ENCODE measurements at regions not wholly inside any gene's neighbourhood (a gene's known extent, or its start where the extent isn't known, plus 50 kb on each side); places are given as distances from the start of the nearest gene placed in this dataset.
"Not testable (repeated sequence)": the region's sequence is repeated elsewhere in the genome, so short reads cannot be mapped to it uniquely, and the experiment has no call there.

GRCh38 chr12:77222336-77222735, 157.0 kb upstream of the E2F7 start:
- intact Hi-C loops (cut with DNase I, micrococcal nuclease) = no loop called here
- DNase-seq = no peak

GRCh38 chr12:77220586-77220985, 155.2 kb upstream of the E2F7 start:
- Histone ChIP-seq H3K9me3 (no peaks in the 10 kb centered on the region), H3K4me3 (no peak overlapping the region), H3K36me3 (ENCODE audit: low read depth) (no peaks in the 10 kb centered on the region), H3K4me1 (ENCODE audit: low read depth) (no peaks in the 10 kb centered on the region)
- no peak for DNase-seq
- intact Hi-C loops (cut with DNase I, micrococcal nuclease) = no loop called here
- no peak for TF ChIP-seq CTCF (IDR thresholded peaks at IDR 0.05)
- ATAC-seq = no peak

More at GRCh38 chr12:77222336-77222735, 157.0 kb upstream of the E2F7 start:
- Histone ChIP-seq H3K9me3 (no peaks in the 10 kb centered on the region), H3K4me3 (no peak overlapping the region), H3K36me3 (ENCODE audit: low read depth) (no peaks in the 10 kb centered on the region), H3K4me1 (ENCODE audit: low read depth) (no peaks in the 10 kb centered on the region)
- ATAC-seq = no peak
- TF ChIP-seq CTCF (IDR thresholded peaks at IDR 0.05) = no peak

DNA sequence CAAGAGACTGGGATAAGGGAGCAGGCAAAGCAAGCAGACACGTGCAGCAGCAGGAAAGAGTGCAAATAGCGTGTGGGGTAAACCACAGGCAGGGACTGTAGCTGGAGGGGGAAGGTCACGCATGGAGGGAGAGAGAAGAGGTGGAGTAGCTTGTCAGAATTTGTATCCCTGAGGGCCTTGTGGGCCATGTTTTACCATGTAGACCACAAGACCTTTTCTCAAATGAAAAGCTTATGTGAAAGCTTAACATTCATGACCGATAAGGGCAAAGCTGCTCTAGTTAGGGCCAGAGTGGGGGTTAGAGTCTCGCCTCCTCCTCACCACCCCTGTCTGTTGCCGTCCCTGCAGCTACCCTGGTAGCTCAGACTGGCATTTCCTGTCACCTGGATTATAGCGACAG, 152.9 kb upstream of the E2F7 start:
- Histone ChIP-seq H3K9me3 (no peaks in the 10 kb centered on the region), H3K4me3 (no peak overlapping the region), H3K36me3 (ENCODE audit: low read depth) (no peaks in the 10 kb centered on the region), H3K4me1 (ENCODE audit: low read depth) (no peaks in the 10 kb centered on the region)
- ATAC-seq = no peak
- intact Hi-C loops (cut with DNase I, micrococcal nuclease) = no loop called here
- no peak for DNase-seq
- no peak for TF ChIP-seq CTCF (IDR thresholded peaks at IDR 0.05)

DNA sequence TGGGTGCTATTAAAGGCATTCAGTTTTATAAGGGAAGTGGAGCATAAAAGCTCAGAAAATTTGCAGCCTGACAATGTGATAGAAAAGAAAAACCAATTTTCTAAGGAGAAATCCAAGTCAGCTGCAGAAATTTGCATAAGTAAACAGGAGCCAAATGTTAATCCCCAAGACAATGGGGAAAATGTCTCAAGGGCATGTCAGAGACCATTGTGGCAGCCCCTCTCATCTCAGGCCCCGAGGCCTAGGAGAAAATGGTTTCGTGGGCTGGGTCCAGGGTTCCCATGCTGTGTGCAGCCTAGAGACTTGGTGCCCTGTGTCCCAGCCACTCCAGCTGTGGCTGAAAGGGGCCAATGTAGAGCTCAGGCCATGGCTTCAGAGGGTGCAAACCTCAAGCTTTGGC, 150.8 kb upstream of the E2F7 start:
- ATAC-seq; intact Hi-C loops (cut with DNase I, micrococcal nuclease); H3K4me3 ChIP-seq; H3K9me3 ChIP-seq; H3K36me3 ChIP-seq (ENCODE audit: low read depth); DNase-seq; H3K4me1 ChIP-seq (ENCODE audit: low read depth): not testable (repeated sequence)

DNA sequence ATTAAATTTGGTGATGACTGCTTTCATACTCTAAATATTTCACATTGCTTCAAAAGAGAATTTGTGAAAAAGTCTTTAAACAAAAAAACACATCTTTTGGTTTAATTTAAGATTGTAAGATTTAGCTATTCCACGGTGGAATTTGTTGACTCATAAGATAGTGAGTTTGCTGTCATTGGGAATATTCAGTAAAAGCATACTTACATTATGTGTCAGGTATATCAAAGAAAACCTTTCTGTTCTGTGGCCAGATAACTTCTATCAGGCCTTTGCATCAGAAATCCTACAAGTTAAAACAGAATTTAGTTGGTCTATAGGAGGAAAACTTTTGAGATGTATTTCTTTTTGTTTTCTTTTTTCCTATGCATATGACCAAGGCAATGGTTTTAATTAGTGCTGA, 148.8 kb upstream of the E2F7 start:
- Histone ChIP-seq H3K9me3 (no peaks in the 10 kb centered on the region), H3K4me3 (no peak overlapping the region), H3K36me3 (ENCODE audit: low read depth) (no peaks in the 10 kb centered on the region), H3K4me1 (ENCODE audit: low read depth) (peaks cover 10% of the 10 kb centered on the region)
- ATAC-seq = no peak
- TF ChIP-seq CTCF (IDR thresholded peaks at IDR 0.05) = no peak
- intact Hi-C loops (cut with DNase I, micrococcal nuclease) = no loop called here
- no peak for DNase-seq

DNA sequence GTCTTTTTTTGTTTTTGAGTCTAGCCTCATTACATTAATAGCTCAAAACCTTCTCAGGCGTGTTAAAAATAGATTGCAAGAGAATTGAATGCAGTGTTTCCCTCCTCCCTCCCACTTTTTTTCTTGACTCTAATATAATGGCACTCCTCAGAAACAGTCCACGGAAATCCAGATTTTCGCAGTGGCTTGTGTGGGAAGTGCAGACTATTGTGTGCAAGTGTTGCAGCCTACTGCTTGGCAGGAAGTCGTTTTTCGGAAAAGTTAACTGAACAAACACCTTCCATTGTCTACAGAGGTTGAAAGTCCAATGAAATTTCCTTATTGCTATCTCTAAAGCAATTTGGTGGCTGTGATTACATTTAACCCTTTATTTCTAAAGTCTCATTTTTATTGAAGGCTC, 147.9 kb upstream of the E2F7 start:
- H3K4me3 ChIP-seq = no peak overlapping the region
- ATAC-seq (peak; percentile 99), DNase-seq (peak in 2 of 3 donors; percentile 35 to 65)
- H3K4me1 ChIP-seq (ENCODE audit: low read depth) = peaks cover 10% of the 10 kb centered on the region
- no peaks in the 10 kb centered on the region for H3K36me3 ChIP-seq (ENCODE audit: low read depth)
- H3K9me3 ChIP-seq = no peaks in the 10 kb centered on the region
- intact Hi-C loops (cut with DNase I, micrococcal nuclease) = no loop called here
- no peak for TF ChIP-seq CTCF (IDR thresholded peaks at IDR 0.05)

Measured in mucosa of descending colon (tissue), 3 donors.